AG08396 (cell line): ENCODE measurements at regions not wholly inside any gene's neighbourhood (a gene's known extent, or its start where the extent isn't known, plus 50 kb on each side); places are given as distances from the start of the nearest gene placed in this dataset.

Source experiments
- DNase-seq: peaks from one replicate; pipeline ENCODE4 v3.0.0; 2012; ENCODE audit warnings: low spot score, mixed read lengths

GRCh38 chr3:23746441-23746840 lies 59.3 kb upstream of the UBE2E1 start:
- DNase-seq: no peak

GRCh38 chr3:23747841-23748240 lies 57.9 kb upstream of the UBE2E1 start:
- no peak for DNase-seq

- DNase-seq: peak; percentile 24
These were observed 57.2 kb upstream of the UBE2E1 start for GRCh38 chr3:23748398-23749110.

GRCh38 chr3:23749609-23750008 lies 56.1 kb upstream of the UBE2E1 start:
- no peak for DNase-seq

GRCh38 chr3:23750573-23751210 lies 55.1 kb upstream of the UBE2E1 start:
- no peak for DNase-seq

- no peak for DNase-seq
These were observed 54.5 kb upstream of the UBE2E1 start for GRCh38 chr3:23751212-23751723.

GRCh38 chr3:23752126-23752525 lies 53.6 kb upstream of the UBE2E1 start:
- DNase-seq: no peak

- no peak for DNase-seq
These were observed 51.5 kb upstream of the UBE2E1 start for GRCh38 chr3:23754215-23754614.
